SU-DHL-6 (cell line): ENCODE measurements at regions not wholly inside any gene's neighbourhood (a gene's known extent, or its start where the extent isn't known, plus 50 kb on each side); places are given as distances from the start of the nearest gene placed in this dataset.

ENCODE experiments used
- EZH2phosphoT487 ChIP-seq: fragments of 200-600 bp; sonication (generic), shearing (Covaris generic); conservative IDR thresholded peaks from 2 replicates; pipeline ENCODE4 v1.6.1; 2018; ENCODE audit warnings: mild to moderate bottlenecking, antibody characterized with exemption, low read length, moderate library complexity, mixed read lengths
- TF ChIP-seq, protein P1 (sequence below): fragments of 200-600 bp; sonication (generic); IDR thresholded peaks from one replicate; pipeline ENCODE4 v1.5.1; 2017; ENCODE audit warnings: antibody characterized with exemption, mild to moderate bottlenecking, low read length, moderate library complexity; ENCODE audit not compliant: insufficient read depth, poor library complexity, severe bottlenecking

DNA sequence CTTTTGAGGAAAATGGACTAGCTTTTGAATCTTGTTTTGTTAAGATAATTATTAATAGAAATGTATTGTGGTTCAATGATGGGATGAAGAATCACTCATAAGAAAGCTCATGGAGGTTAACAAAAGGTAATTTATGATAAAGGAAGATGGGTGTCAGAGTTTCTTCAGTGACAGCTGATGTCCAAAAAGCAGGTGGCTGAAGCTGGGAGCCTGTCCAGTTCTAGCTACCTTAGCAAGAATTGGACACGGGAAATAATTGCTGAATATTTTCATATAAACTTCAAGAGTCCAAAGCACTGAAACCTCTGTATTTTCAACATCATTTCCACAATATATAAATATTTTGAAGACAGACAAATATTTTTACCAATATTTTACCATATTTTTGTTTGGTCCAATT lies 1505.8 kb upstream of the SLC39A10 start:
- TF ChIP-seq, protein P1, sequence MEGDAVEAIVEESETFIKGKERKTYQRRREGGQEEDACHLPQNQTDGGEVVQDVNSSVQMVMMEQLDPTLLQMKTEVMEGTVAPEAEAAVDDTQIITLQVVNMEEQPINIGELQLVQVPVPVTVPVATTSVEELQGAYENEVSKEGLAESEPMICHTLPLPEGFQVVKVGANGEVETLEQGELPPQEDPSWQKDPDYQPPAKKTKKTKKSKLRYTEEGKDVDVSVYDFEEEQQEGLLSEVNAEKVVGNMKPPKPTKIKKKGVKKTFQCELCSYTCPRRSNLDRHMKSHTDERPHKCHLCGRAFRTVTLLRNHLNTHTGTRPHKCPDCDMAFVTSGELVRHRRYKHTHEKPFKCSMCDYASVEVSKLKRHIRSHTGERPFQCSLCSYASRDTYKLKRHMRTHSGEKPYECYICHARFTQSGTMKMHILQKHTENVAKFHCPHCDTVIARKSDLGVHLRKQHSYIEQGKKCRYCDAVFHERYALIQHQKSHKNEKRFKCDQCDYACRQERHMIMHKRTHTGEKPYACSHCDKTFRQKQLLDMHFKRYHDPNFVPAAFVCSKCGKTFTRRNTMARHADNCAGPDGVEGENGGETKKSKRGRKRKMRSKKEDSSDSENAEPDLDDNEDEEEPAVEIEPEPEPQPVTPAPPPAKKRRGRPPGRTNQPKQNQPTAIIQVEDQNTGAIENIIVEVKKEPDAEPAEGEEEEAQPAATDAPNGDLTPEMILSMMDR: no peak
- TF ChIP-seq EZH2phosphoT487: no peak
